HepG2 (cell line): ENCODE measurements at regions not wholly inside any gene's neighbourhood (a gene's known extent, or its start where the extent isn't known, plus 50 kb on each side); places are given as distances from the start of the nearest gene placed in this dataset.

Experiments
- FOXA3 ChIP-seq: IDR thresholded peaks from 2 replicates; pipeline ENCODE4 v1.6.1; 2016; ENCODE audit warnings: missing genetic modification reagents, missing compliant biosample characterization
- PHF20 ChIP-seq: sonication (generic); formaldehyde crosslinking; IDR thresholded peaks from 2 replicates; pipeline ENCODE4 v1.5.0; 2020; ENCODE audit warnings: mild to moderate bottlenecking, missing genetic modification reagents
- SNAI1 ChIP-seq: sonication (generic); formaldehyde crosslinking; IDR thresholded peaks from 2 replicates; pipeline ENCODE4 v1.5.0; 2020; ENCODE audit warnings: mild to moderate bottlenecking, missing genetic modification reagents, borderline replicate concordance
- WIZ ChIP-seq: sonication (generic); formaldehyde crosslinking; IDR thresholded peaks from 2 replicates; pipeline ENCODE4 v1.5.1; 2020; ENCODE audit warnings: mild to moderate bottlenecking, missing genetic modification reagents
- ZNF280D ChIP-seq: sonication (generic); formaldehyde crosslinking; IDR thresholded peaks from 2 replicates; pipeline ENCODE4 v1.5.1; 2020; ENCODE audit warnings: mild to moderate bottlenecking, missing genetic modification reagents
- ZNF616 ChIP-seq: sonication (generic); formaldehyde crosslinking; IDR thresholded peaks from 2 replicates; pipeline ENCODE4 v1.5.0; 2020; ENCODE audit warnings: low read depth, mild to moderate bottlenecking, missing genetic modification reagents
- ZNF776 ChIP-seq: sonication (generic); formaldehyde crosslinking; IDR thresholded peaks from 2 replicates; pipeline ENCODE4 v1.4.0; 2020; ENCODE audit warnings: mild to moderate bottlenecking, missing genetic modification reagents
- TF ChIP-seq, protein P1 (sequence below): IDR thresholded peaks from 2 replicates; pipeline ENCODE4 v1.6.1; 2016; ENCODE audit warnings: low read depth
- TF ChIP-seq, protein P2 (sequence below): IDR thresholded peaks from 2 replicates; pipeline ENCODE4 v1.6.1; 2012; ENCODE audit warnings: low read depth, low read length, improper control_type of control experiment

DNA sequence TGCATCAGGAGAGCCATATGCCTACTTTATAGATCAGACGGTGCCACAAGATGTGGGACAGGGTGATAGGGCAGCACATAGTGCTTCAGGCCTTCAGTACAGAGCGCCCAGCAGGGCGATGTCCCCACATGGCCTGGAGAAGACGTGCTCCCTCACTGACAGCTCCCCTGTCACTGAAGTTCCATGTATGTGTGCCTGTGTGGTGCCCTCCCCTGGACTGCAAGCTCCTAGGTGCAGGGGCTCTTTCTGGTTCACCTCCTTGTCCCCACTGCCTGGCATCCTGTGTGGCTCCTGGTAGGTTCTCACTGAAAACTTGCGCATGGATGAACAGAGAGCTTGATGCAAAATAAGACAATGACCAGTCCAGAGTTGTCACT is 233.1 kb downstream of the GADD45G start (continued):
- TF ChIP-seq, protein P1, sequence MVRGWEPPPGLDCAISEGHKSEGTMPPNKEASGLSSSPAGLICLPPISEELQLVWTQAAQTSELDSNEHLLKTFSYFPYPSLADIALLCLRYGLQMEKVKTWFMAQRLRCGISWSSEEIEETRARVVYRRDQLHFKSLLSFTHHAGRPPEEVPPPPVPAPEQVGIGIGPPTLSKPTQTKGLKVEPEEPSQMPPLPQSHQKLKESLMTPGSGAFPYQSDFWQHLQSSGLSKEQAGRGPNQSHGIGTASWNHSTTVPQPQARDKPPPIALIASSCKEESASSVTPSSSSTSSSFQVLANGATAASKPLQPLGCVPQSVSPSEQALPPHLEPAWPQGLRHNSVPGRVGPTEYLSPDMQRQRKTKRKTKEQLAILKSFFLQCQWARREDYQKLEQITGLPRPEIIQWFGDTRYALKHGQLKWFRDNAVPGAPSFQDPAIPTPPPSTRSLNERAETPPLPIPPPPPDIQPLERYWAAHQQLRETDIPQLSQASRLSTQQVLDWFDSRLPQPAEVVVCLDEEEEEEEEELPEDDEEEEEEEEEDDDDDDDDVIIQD (CRISPR knock-in tag) = no peak
- TF ChIP-seq ZNF616 = no peak
- TF ChIP-seq ZNF776 (CRISPR knock-in tag) = no peak
- TF ChIP-seq WIZ (CRISPR knock-in tag) = no peak
- no peak for TF ChIP-seq FOXA3 (CRISPR knock-in tag)
- TF ChIP-seq ZNF280D (CRISPR knock-in tag) = no peak
- TF ChIP-seq, protein P2, sequence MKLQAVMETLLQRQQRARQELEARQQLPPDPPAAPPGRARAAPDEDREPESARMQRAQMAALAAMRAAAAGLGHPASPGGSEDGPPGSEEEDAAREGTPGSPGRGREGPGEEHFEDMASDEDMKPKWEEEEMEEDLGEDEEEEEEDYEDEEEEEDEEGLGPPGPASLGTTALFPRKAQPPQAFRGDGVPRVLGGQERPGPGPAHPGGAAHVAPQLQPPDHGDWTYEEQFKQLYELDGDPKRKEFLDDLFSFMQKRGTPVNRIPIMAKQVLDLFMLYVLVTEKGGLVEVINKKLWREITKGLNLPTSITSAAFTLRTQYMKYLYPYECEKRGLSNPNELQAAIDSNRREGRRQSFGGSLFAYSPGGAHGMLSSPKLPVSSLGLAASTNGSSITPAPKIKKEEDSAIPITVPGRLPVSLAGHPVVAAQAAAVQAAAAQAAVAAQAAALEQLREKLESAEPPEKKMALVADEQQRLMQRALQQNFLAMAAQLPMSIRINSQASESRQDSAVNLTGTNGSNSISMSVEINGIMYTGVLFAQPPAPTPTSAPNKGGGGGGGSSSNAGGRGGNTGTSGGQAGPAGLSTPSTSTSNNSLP = no peak
- TF ChIP-seq SNAI1 (CRISPR knock-in tag) = no peak
- TF ChIP-seq PHF20 = no peak
